ENCODE measurements at regions not wholly inside any gene's neighbourhood (a gene's known extent, or its start where the extent isn't known, plus 50 kb on each side); places are given as distances from the start of the nearest gene placed in this dataset.

DNA sequence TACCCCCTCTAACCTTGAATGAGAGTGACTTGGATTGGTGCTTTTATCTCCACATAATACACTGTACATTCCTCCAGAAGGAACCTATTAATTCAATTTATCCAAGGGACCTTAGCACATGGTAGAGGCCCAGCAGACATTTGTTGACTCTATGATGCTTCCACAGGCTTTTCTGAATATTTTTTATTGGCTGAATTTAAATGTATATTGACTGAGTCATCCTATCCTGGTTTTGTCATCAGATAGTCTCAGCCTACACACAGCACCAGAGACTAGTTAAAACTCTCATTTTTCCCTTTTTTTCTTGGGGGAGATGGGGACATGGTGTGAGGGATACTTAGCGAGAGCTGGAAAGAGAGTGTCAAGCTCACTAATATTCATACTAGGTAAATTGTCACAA is 101.6 kb downstream of the LRRC30 start:
- Histone ChIP-seq H3K27me3 (ENCODE audit: control insufficient read depth, insufficient read depth, low read length) (no peaks in the 10 kb centered on the region), H3K4me3 (ENCODE audit: low read length) (no peak overlapping the region), H3K36me3 (ENCODE audit: control insufficient read depth, insufficient read depth, low read length) (no peaks in the 10 kb centered on the region), H3K4me1 (ENCODE audit: control insufficient read depth, insufficient read depth, low read length) (no peaks in the 10 kb centered on the region), H3K27ac (ENCODE audit: low read length) (no peak overlapping the region), H3K9me3 (ENCODE audit: control insufficient read depth, insufficient read depth, low read length) (no peaks in the 10 kb centered on the region)
- Mint-ChIP-seq H3K4me3 (no peak overlapping the region), H3K36me3 (no peaks in the 10 kb centered on the region), H3K4me1 (no peaks in the 10 kb centered on the region), H3K27me3 (ENCODE audit: low read depth in 2 of 2) (no peaks in the 10 kb centered on the region), H3K27ac (no peak overlapping the region), H3K9me3 (peaks cover 0 to 5% of the 10 kb centered on the region in 2 donors)
- ATAC-seq, result no peak
- no peak for DNase-seq
- intact Hi-C loops (cut with micrococcal nuclease), result no loop called here
- no CpG with 5 or more reads among the region's 1 CpG for WGBS (ENCODE audit: insufficient coverage)
- TF ChIP-seq, protein P1, sequence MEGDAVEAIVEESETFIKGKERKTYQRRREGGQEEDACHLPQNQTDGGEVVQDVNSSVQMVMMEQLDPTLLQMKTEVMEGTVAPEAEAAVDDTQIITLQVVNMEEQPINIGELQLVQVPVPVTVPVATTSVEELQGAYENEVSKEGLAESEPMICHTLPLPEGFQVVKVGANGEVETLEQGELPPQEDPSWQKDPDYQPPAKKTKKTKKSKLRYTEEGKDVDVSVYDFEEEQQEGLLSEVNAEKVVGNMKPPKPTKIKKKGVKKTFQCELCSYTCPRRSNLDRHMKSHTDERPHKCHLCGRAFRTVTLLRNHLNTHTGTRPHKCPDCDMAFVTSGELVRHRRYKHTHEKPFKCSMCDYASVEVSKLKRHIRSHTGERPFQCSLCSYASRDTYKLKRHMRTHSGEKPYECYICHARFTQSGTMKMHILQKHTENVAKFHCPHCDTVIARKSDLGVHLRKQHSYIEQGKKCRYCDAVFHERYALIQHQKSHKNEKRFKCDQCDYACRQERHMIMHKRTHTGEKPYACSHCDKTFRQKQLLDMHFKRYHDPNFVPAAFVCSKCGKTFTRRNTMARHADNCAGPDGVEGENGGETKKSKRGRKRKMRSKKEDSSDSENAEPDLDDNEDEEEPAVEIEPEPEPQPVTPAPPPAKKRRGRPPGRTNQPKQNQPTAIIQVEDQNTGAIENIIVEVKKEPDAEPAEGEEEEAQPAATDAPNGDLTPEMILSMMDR (IDR thresholded peaks at IDR 0.05), result no peak

DNA sequence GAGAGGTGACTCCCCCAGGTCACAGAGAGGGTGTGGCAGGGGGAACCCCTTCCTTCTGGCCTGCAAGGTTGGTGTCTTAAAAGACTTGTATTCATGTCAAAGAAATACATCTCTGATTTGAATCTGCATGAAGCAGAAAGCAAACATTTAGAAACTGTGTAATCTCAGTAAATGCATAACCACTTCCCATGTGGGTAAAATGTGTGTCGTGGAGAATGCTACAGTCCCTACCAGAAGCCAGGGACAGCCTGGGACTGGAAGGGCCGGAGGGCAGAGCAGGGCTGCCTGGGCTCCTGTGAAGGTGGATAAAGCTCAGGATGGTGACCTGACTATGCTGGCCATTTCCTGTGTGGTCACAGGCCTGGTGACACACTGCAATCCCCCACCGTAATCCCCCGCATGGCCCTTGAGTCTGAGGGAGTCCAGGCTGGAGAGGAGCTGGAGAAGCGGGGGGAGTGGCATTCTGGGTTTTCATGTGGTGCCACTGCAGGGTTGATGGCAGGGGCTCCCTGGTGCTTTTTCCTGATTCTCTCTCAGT is 102.2 kb downstream of the LRRC30 start:
- no peaks in the 10 kb centered on the region for H3K4me1 ChIP-seq (ENCODE audit: control insufficient read depth, insufficient read depth, low read length)
- no peak for ATAC-seq
- Mint-ChIP-seq H3K4me3 (no peak overlapping the region), H3K36me3 (no peaks in the 10 kb centered on the region), H3K27ac (no peak overlapping the region), H3K9me3 (peaks cover 0 to 3% of the 10 kb centered on the region in 2 donors), H3K27me3 (ENCODE audit: low read depth in 2 of 2) (no peaks in the 10 kb centered on the region), H3K4me1 (no peaks in the 10 kb centered on the region)
- DNase-seq, result no peak
- no peak overlapping the region for H3K27ac ChIP-seq (ENCODE audit: low read length)
- TF ChIP-seq, protein P1 (IDR thresholded peaks at IDR 0.05), result no peak
- H3K36me3 ChIP-seq (ENCODE audit: control insufficient read depth, insufficient read depth, low read length), result no peaks in the 10 kb centered on the region
- H3K4me3 ChIP-seq (ENCODE audit: low read length), result no peak overlapping the region
- intact Hi-C loops (cut with micrococcal nuclease), result no loop called here
- no peaks in the 10 kb centered on the region for H3K9me3 ChIP-seq (ENCODE audit: control insufficient read depth, insufficient read depth, low read length)
- 89% methylated on average over 5 of the region's 5 CpGs for WGBS (ENCODE audit: insufficient coverage)
- no peaks in the 10 kb centered on the region for H3K27me3 ChIP-seq (ENCODE audit: control insufficient read depth, insufficient read depth, low read length)

DNA sequence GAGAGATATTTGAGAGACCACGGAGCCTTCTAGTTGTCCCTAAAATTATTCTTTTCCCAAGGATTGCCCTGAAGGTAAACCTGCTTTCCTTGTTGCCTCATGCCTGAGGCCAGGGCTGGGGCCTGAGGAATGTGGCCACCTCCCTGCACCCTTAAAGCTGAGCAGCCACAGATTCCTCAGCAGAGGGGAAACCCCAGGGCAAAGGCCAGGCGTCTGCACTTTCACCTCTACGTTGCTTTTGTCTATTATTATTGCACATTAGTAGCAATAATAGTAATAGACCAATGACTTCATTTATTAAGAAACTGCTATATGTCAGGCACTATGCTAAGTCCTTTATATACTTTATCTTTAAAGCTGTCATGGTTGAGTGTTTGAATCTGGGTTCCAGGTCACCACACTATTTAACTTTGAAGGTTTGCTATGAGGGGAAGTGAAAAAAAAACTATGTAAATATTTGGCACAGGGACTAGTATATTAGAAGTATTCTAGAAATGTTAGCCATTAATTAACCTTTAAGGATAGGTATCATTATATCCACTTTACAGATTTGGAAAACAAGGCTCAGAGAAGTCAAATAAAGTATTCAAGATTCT is 104.2 kb downstream of the LRRC30 start:
- ATAC-seq, result no peak
- Histone ChIP-seq H3K4me1 (ENCODE audit: control insufficient read depth, insufficient read depth, low read length) (no peaks in the 10 kb centered on the region), H3K9me3 (ENCODE audit: control insufficient read depth, insufficient read depth, low read length) (no peaks in the 10 kb centered on the region), H3K36me3 (ENCODE audit: control insufficient read depth, insufficient read depth, low read length) (no peaks in the 10 kb centered on the region), H3K27ac (ENCODE audit: low read length) (no peak overlapping the region), H3K4me3 (ENCODE audit: low read length) (no peak overlapping the region), H3K27me3 (ENCODE audit: control insufficient read depth, insufficient read depth, low read length) (no peaks in the 10 kb centered on the region)
- Mint-ChIP-seq H3K9me3 (peaks cover 0 to 3% of the 10 kb centered on the region in 2 donors), H3K27ac (no peak overlapping the region), H3K36me3 (no peaks in the 10 kb centered on the region), H3K27me3 (ENCODE audit: low read depth in 2 of 2) (no peaks in the 10 kb centered on the region), H3K4me1 (no peaks in the 10 kb centered on the region), H3K4me3 (no peak overlapping the region)
- WGBS (ENCODE audit: insufficient coverage), result 36% methylated on average over 1 of the region's 3 CpGs
- TF ChIP-seq, protein P1 (IDR thresholded peaks at IDR 0.05), result no peak
- no peak for DNase-seq
- intact Hi-C loops (cut with micrococcal nuclease), result no loop called here

- no peak overlapping the region for H3K27ac Mint-ChIP-seq
- H3K9me3 Mint-ChIP-seq, result no peaks in the 10 kb centered on the region
- no peaks in the 10 kb centered on the region for H3K9me3 ChIP-seq (ENCODE audit: control insufficient read depth, insufficient read depth, low read length)
- WGBS (ENCODE audit: insufficient coverage), result 78% methylated on average over 1 of the region's 1 CpG
- H3K27me3 ChIP-seq (ENCODE audit: control insufficient read depth, insufficient read depth, low read length), result no peaks in the 10 kb centered on the region
- TF ChIP-seq, protein P1 (IDR thresholded peaks at IDR 0.05), result no peak
- no peaks in the 10 kb centered on the region for H3K4me1 Mint-ChIP-seq
- intact Hi-C loops (cut with micrococcal nuclease), result no loop called here
- H3K4me3 ChIP-seq (ENCODE audit: low read length), result no peak overlapping the region
- no peak for DNase-seq
- no peak overlapping the region for H3K4me3 Mint-ChIP-seq
- no peak for ATAC-seq
- no peaks in the 10 kb centered on the region for H3K36me3 ChIP-seq (ENCODE audit: control insufficient read depth, insufficient read depth, low read length)
- H3K27ac ChIP-seq (ENCODE audit: low read length), result no peak overlapping the region
- no peaks in the 10 kb centered on the region for H3K36me3 Mint-ChIP-seq
- H3K27me3 Mint-ChIP-seq (ENCODE audit: low read depth in 2 of 2), result no peaks in the 10 kb centered on the region
- H3K4me1 ChIP-seq (ENCODE audit: control insufficient read depth, insufficient read depth, low read length), result no peaks in the 10 kb centered on the region
Observed at GRCh38 chr18:7336623-7337022, 105.7 kb downstream of the LRRC30 start.
